HUDEP-2 (cell line): ENCODE measurements at regions not wholly inside any gene's neighbourhood (a gene's known extent, or its start where the extent isn't known, plus 50 kb on each side); places are given as distances from the start of the nearest gene placed in this dataset.

ENCODE experiments used
- DNase-seq, 76 experiments: peaks; one replicate each; lab custom pipeline; 2025; ENCODE audit not compliant: unreplicated experiment in 76 of 76; lab: John Stamatoyannopoulos, UW

DNA sequence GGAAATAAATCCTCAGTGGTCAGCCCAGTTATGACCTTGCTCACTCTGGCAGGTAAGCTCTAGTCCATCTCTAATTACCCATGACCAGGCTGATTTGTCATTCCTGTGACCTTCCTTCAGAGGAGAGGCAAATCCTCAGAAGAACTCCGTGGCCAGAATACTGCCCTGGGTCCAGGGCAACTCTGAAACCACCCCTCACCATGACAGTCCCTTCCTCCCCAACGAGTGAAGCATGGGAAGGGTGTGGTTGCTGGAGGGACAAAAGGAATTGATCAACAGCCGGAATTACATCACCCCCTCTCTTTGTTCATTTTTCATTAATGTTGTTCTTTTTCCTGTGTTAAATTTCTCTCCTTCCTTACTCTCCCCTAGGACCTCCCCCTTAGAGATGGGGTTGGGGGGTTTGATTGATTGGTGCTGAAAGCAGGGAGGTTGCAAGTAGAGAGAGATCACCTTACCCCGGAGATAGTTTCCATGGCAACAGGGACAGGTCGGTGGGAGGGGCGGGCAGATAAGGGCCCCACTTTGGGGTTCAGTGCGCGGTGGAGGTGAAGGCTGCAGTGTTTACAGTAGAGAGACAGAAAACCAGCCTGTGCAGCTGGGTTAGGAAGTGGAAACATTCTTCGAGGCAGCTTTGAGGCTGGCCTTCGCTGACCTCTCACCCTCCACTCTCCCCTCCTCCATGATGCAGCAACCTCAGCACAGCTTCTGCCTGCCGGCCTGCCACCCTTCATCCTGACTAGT lies 647.4 kb downstream of the BCOR start:
- no peak for DNase-seq

DNA sequence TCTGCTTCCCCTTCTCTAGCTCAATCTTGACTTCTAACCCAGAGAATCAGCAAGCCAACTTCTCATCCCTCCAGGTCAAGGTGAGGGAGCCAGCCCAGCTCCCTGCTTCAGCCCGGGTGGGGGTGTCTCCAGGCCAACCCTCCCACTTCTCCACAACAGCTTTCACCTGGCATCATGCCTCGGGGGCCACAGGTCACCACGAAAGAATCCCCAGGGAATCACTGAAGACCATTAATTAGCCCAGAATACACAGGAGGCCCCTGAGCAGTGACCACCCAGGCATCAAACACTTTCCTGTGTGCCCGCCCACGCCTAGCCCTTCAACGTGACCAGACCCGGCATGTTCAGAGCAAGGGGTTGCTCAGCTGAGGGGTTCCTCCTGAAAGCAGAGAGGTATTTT lies 646.7 kb downstream of the BCOR start:
- no peak for DNase-seq

DNA sequence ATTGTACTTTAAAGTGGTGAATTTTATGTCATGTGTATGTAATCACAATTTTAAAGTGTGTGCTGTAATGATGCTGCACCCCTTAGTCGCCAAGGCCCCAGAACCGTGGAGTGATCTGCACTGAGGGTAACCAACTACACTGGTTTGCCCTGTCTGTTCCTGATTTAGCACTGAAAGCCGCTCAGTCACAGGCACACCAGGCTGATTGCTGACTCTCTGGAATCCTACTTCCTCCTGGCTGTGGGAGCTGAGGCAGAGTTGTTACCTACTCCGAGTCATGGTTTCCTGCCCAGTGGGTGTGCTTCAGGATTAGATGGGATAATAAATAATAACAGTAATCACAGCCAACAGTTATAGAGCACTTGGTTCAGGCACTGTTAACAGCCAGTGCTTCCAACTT lies 645.4 kb downstream of the BCOR start:
- DNase-seq, result no peak

DNA sequence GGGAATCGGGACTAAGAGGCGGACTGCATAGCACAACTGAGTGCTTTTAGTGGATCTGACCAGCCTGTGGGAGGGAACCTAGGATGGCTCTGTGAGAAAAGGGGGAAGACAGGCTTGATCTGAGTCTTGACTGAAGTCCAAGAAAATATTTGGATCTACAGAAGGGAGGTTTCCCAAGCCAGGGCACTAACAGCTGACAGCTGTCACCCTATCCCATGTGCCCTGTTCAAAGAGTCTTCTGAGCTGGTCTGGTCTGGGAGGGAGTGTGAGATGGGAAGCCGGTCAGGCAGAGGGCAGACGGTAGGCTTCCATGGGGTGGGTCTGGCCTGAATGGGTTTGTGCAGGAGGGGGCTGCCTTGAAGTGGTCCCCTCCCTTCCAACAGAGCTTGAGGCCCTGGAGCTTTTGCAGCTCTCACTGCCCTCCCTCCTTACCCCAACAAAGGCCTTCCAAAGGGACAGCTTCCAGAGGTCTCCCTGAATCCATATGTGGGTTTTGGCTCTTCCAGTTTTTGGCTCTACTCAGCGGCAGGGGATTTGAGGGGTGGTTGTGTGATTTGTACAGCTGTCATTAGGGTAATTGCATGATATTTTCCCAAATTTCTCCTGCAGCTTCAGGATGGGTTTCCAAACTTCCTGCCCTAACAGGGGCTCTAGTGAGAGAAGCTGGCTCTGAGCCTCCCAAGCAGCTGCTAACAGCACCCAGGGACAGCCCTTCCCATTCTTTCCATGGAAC lies 643.7 kb downstream of the BCOR start:
- DNase-seq, result no peak

DNA sequence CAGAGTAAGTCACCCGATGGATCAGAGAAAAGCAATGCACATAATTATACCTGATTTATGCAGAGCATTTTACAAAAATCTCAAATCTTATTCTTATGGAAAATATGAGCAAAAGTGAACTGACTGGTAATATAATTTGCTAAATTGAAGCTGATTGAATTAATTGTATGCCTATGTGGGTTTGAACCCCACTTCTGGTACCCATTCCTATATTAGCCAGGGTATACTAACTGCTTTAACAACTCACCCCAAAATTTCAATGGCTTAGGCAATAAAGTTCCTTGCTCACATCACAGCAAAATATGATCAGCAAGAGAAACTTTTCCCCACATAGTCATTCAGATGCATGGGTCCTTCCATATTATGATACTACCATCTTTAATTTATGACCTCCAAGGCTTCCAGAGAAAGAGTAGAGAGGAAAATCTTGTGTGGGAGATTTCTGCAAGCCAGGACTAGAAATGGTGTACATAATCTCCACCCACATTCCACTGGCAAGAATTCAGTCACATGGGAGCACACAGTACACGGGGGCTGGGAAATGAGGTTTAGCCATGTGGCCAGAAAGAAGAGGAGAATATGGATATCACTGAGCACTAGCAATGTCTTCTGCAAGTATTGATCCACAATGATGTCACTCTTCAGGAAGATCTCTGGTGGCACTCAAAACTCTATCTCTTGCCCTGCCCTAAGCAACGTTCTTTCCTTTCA lies 640.7 kb downstream of the BCOR start:
- no peak for DNase-seq

DNA sequence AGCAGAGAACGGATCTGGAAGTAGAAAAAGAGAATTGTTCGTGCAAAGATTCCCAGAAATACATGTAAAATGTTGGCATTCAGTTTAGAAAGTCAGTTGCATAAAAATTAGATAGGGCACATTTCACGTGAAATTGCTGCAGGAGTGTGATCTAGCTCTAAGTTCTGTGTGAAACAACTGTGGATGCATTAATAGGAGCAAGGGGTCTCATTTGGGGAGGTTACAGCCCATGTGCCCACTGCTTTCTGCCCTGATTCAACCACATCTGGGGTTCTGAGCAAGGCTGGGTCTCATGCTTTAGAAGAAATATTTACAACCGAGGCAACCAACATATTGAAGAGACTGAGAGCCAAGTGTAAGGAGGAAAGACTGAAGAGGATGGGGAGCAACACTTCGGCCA lies 639.0 kb downstream of the BCOR start:
- DNase-seq, result no peak

DNA sequence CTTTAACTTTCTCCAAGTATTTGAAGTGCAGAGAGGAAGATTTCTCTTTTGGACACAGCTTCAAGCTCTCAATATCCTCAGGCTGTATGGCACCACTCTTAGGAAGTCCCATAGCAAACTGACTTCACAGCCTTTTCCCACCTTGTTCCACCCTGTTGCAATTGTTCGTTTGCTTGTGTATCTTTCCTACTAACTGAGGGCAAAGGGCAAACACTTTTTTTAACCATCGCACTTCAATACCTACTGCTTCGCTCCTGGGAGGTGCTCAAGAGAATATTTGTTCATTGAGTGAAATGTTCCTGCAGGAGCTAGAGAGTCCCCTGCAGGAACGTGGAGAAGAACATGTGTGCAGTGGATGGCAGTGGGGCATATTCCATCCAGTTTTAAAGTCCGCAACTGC lies 638.6 kb downstream of the BCOR start:
- no peak for DNase-seq

DNA sequence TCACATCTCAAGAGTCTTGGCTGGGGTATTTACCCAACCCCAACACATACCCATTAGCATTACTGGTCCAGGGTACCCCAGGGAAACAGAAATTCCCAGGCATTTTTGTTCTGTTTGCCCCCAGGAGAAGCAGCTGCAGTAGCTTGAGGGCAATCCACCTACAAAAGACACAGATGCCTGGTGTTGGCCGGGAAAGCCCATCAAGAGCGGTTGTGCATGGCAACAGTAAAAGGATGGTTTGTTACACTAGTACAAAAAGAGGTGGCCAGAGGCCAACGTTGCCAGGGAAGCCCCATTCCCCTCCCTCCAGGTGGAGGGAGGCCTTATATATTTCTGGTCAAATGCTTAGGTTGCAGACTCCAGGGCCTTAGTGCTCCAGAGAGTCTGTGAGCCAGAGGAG lies 637.8 kb downstream of the BCOR start:
- DNase-seq, result no peak

DNA sequence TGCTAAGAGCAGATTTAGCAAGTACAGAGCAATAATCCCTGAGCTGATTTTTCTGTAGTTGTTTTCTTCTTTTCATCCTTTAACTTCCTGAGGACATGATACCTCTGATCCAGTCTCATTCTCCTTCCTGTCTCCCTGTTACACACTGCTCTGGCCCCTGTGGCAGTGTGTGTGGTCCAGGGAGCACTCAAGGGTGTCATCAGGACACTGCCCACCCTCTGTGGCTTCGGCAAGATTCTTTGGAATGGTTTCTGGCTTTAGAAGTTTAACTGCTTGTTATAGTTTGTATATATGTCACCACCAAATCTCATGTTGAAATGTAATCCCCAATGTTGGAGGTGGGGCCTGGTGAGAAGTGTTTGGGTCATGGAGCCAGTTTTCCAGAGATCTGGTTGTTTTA lies 637.3 kb downstream of the BCOR start:
- DNase-seq, result no peak

DNA sequence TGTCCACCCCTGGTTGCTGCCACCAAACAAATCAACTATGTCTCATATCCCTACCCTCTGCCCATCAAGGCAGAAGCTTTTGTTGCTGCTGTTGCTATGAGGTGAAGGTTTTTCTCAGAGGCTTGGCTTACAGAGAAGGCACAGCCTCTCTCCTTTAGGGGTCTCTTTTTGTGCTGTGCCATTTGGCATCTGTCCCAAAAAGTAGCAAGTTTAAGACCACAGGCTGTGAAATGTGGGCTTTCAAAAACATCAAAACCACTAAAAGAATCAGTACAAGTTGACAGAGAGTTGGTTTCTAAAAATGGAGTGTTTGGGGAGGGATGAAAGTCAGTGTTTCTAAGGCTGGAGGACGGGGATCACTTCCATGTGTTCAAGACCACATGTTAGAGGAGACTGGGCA lies 634.9 kb downstream of the BCOR start:
- DNase-seq, result no peak

DNA sequence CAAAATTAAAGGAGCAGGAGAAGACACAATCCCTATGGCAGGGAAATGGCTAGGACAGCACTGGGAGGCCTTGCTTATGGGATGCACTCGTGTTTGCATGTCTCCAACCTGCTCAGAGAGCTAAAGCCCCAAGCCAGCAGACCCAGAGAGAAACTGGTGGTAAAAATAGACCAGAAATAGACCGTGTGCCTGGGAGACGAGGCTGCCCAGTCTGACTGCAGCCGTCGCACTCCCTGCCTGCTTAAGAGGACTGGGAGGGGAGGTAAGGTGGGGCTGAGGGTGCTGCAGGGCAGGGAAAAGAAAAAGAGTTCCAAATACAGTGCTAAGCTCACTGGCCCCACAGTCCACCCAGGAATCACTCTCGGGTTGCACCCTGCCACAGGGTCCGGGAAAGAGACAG lies 633.5 kb downstream of the BCOR start:
- no peak for DNase-seq

DNA sequence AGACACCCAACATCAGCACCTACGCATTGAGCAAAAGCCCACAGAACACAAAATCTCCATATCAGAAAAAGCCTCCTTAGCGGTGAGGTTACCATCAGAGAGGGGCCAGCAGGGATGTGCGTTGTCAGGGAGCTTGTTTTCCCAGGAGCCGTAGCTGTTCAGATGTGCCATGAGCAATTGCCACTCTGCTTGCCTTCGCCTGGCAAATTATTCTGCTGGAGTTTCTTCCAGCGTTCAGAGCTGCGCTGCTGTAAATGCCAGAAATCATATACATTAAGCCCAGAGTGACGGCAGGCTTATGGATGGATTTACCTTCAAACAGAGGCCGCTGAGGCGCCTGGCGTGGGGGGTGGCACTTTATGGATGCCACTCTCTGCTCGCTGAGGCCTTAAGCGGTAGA lies 632.3 kb downstream of the BCOR start:
- DNase-seq, result no peak

DNA sequence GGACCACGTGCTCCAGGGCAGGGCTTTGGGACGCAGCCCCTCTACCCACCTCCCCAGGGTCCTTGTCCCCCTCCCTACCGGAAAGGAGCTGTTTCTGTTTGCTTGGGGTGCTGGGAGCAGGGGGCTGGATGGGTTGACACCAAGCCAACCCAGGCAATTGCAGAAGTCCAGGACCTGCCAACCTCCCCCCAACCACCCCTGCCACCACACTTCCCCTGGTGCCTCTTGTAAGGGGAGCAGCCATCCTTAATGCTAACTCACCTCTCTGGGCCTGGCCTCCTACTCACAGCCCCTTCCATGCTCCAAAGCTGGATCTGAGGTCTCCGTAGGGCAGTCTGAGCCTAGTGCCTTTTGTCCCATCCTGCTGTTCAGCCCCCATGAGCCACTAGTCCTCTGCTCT lies 631.9 kb downstream of the BCOR start:
- no peak for DNase-seq

DNA sequence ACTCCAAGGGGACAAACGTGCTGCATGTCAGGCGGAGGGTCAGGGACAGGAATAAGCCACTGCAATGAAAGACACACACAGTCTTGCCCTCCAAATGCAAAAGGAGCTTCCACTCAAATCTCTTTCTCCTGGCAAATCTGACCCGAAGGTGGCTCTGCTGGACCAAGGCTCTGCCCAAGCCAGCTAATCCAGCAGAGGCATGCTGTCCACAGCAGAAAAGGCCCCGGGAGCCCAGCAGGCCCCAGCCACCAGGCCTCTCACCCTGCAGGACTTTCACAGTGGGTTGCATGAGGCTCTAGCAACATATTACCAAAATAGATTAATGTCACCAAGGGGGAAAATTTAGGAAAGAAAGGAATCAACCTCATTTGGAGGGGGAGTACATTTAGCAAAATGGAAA lies 628.6 kb downstream of the BCOR start:
- DNase-seq, result no peak

DNA sequence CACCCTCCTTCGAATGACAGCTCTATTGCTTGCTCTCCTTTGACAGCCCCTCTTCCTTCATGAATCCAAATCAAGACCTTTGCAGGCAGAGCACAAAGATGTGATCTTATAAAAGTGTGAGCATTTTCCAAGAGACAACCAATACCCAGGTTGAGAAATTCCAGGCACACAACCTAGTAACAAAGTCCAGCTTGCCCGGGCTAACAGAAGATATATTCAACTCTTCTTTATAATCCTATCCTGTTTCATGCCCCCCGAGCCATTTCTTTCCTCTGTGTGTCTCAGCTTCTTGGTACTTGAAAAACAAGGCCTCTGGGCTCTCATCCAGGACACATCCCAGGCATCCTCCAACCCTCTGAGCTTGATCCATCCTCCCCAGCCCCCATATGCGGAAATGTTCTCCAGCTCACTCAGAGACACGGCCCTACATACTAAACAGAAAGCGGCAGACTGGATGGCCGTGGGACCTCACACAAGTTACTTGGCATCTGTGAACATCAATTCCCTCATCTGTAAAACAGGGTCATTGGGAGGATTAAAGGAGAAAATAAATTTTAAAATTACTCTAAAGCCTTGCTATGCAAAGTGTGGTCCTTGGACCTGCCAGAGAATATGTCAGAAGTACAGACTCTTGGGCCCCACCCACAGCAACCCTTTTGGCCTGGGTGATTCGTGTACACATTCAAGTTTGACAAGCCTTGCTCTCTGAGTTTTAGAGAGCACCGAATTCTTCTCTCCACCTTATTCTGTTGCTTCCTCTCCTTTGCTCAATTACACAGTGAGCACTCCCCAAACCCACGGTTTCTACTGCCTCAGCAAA lies 627.0 kb downstream of the BCOR start:
- no peak for DNase-seq

DNA sequence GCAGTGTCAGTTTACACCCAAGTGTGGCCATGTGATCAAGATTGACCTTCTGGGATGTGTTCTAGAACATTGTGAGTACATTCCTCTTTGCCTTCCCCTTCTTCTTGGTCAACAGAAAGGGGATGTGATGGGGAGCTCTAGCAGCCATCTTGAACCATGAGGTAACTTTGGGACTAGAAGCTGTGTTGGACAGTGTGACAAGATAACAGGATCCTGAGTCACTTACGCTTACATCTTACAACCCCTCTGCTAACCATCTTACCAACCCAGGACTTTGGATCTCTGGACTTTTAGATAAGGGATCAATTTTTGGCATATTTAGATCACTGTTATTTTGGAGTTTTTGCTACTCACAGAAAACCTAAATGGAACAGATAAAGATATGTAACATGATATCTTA lies 625.6 kb downstream of the BCOR start:
- no peak for DNase-seq

DNA sequence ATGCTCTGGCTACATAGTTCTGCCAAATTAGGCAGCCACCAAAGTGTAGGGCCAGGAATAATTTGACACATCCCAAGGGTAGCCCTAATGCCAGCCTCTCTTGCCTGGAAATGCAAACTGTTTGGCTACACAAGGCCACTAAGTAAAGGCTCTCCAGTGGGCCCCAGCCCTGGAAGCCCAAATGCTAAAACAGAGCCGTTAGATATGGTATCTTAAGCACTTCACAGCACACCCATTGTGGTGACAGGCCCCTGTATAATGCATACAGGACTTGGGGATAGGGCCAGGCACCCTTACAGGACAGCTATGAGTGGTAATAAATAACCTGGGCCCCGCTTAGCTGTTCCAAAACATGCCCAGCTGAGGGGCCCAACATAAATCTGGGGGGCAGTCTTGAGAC lies 623.9 kb downstream of the BCOR start:
- DNase-seq, result no peak

DNA sequence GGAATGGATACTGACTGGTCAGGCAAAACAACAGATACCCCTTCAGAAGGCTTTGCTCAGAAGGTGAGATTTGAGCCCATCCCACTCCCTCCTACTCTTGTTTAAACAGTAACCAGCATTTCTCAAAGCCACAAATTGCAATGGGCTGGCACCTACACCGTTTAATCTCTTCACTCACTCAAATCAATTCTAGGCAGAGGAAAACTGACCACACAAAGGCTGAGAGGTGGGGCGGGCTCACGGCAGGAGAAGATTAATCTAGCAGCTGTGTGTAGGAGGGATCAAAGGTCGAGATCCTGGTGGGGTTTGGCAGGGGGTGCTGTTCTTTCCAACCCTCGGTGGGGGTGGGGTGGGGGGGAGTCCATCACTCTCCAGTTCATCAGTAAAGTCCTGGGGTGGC lies 622.4 kb downstream of the BCOR start:
- no peak for DNase-seq

DNA sequence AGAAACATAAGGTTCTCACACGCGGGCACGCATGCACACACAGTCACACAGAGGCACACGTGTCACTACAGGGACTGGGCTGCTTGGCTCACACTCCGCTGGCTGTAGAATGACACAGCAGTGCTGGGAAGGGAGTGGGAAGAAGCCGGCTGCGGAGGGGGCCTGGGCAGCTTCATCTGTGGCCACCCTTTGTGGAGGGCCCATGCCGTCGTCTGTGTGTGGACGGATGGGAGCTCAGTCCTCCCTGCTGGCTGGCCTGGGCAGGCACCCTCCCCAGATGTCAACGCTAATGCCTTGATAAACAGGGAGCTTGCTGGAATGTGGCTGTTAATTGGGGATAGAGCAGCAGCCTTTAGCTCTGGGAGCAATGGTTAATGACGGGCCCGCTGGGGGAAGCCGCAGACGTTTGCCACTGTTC lies 621.1 kb downstream of the BCOR start:
- no peak for DNase-seq

DNA sequence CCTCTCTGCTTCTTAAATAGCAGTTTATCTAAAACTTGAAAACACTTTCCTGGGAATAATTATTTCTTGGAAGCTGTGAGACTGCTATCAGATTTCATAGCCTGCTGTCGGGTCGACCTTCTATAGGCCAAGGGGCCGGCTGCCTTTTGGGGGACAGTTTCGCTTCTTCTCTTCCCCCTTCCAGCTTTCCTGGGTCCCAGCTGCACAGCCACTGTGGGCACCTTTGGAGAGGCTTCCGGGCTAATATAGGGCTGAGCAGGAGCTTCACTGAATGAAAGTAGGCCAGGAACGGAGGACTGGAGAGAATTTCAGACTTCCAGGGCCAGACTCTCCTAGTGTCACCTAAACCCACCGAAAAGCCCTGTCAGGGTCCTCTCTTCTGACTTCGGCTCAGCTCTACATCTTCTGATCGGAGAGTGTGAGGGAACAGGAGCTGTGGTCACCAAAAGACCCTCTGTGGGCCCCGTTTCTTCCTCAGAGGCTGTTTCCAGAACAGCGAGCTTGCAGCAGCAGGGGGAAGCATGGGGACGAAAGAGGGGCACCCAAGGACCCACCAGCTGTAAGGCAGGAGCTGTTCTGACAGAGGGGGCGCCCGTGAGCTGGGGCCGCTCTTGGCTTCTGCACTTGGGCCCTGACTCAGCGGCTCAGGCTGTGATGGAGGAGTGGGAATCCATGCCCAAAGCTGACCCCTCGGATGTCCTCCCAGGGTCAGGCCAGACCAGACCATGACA lies 620.6 kb downstream of the BCOR start:
- DNase-seq, result peak in 2 of 76 experiments; percentile 0
